Keratinocyte (primary cell): ENCODE measurements at regions not wholly inside any gene's neighbourhood (a gene's known extent, or its start where the extent isn't known, plus 50 kb on each side); places are given as distances from the start of the nearest gene placed in this dataset.

Experiments
- EZH2 ChIP-seq: IDR thresholded peaks from one replicate; pipeline ENCODE4 v1.6.1; 2012; ENCODE audit warnings: inconsistent platforms, mild to moderate bottlenecking, low read length, moderate library complexity
- TF ChIP-seq, protein P1 (sequence below), 3 experiments: IDR thresholded peaks in 1 of 3; conservative IDR thresholded peaks in 1 of 3; optimal IDR thresholded peaks in 1 of 3; 2 replicates in 2 of 3; 3 replicates in 1 of 3; pipeline versions ENCODE3 to v1.5.1; 2011; ENCODE audit warnings: low read length in 3 of 3, mild to moderate bottlenecking in 3 of 3, moderate library complexity in 2 of 3, control low read depth in 1 of 3, inconsistent platforms in 1 of 3; ENCODE audit not compliant: insufficient read depth in 2 of 3; ENCODE audit errors: extremely low read depth in 1 of 3

- TF ChIP-seq, protein P1, sequence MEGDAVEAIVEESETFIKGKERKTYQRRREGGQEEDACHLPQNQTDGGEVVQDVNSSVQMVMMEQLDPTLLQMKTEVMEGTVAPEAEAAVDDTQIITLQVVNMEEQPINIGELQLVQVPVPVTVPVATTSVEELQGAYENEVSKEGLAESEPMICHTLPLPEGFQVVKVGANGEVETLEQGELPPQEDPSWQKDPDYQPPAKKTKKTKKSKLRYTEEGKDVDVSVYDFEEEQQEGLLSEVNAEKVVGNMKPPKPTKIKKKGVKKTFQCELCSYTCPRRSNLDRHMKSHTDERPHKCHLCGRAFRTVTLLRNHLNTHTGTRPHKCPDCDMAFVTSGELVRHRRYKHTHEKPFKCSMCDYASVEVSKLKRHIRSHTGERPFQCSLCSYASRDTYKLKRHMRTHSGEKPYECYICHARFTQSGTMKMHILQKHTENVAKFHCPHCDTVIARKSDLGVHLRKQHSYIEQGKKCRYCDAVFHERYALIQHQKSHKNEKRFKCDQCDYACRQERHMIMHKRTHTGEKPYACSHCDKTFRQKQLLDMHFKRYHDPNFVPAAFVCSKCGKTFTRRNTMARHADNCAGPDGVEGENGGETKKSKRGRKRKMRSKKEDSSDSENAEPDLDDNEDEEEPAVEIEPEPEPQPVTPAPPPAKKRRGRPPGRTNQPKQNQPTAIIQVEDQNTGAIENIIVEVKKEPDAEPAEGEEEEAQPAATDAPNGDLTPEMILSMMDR (optimal IDR thresholded peaks at IDR 0.05 in 1 of 3, IDR thresholded peaks at IDR 0.05 in 1 of 3, conservative IDR thresholded peaks at IDR 0.05 in 1 of 3; ENCODE audit: extremely low read depth in 1 of 3, insufficient read depth in 2 of 3, low read length in 3 of 3), result no peak
- TF ChIP-seq EZH2, result no peak
Measured at GRCh38 chr7:47639495-47640110, 57.7 kb upstream of the TNS3 start.
